SK-N-MC (cell line): ENCODE measurements at regions not wholly inside any gene's neighbourhood (a gene's known extent, or its start where the extent isn't known, plus 50 kb on each side); places are given as distances from the start of the nearest gene placed in this dataset.

ENCODE experiments used
- EZH2 ChIP-seq: fragments of 200-600 bp; sonication (generic); IDR thresholded peaks from one replicate; pipeline ENCODE4 v1.6.1; 2017; ENCODE audit warnings: antibody characterized with exemption
- POLR2AphosphoS5 ChIP-seq: IDR thresholded peaks from 2 replicates; pipeline ENCODE4 v1.6.1; 2012; ENCODE audit warnings: mild to moderate bottlenecking, low read depth, low read length, borderline replicate concordance

GRCh38 chr10:45154502-45154901 is 153.8 kb downstream of the ZNF22 start:
- TF ChIP-seq EZH2 (no peak), POLR2AphosphoS5 (no peak)
